SHP77 (cell line): ENCODE measurements at regions not wholly inside any gene's neighbourhood (a gene's known extent, or its start where the extent isn't known, plus 50 kb on each side); places are given as distances from the start of the nearest gene placed in this dataset.
A peak's percentile ranks its signal among the peaks of the same experiment; 100 is the strongest.
"Not testable (repeated sequence)": the region's sequence is repeated elsewhere in the genome, so short reads cannot be mapped to it uniquely, and the experiment has no call there.

Experiments used
- DNase-seq, 2 experiments: peaks; one replicate each; lab custom pipeline; 2025; lab: John Stamatoyannopoulos, UW

- DNase-seq: no peak
These were observed 255.1 kb upstream of the GK2 start for GRCh38 chr4:79663141-79663540.

DNA sequence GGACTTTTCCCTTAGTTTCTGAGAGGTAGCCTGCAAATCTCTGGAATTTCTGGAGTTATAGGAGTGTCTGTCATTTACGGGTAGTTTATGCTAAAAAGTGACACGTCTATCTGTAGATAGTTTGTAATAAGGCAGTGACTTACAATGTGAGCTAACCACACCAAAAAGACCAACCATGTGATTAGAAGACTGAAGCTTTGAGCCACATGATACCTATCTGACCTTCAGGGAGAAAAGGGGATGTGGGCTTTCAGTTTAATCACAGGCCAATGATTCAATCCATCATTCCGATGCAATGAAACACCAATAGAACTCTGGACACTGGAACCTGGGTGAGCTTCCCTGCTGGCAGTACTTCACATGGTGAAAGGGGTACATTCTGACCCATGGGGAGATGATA, 254.6 kb upstream of the GK2 start:
- no peak for DNase-seq

DNA sequence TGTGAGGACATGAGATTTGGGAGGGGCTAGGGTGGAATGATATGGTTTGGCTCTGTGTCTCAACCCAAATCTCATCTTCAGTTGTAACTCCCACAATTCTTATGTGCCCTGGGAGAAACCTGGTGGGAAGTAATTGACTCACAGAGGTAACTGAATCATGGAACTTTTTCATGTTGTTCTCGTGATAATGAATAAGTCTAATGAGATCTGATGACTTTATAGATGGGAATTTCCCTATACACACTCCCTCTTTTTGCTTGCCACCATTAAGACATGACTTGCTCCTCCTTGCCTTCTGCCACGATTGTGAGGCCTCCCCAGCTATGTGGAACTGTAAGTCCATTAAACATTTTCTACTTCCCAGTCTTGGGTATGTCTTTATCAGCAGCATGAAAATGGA, 253.2 kb upstream of the GK2 start:
- no peak for DNase-seq

DNA sequence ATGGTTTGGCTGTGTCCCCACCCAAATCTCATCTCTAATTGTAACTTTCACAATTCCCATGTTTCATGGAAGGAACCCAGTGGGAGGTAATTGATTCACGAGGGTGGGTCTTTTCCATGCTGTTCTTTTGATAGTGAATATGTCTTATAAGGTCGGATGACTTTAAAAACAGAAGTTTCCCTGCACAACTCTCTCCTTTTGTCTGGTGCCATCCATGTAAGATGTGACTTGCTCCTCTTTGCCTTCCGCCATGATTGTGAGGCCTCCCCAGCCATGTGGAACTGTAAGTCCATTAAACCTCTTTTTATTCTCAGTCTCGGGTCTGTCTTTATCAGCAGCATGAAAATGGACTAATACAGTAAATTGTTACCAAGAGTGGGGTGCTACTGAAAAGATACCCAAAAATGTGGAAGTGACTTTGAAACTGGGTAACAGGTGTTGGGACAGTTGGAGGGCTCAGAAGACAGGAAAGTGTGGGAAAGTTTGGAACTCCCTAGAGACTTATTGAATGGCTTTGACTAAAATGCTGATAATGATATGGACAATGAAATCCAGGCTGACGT, 251.4 kb upstream of the GK2 start:
- not testable (repeated sequence) for DNase-seq

GRCh38 chr4:79657379-79657778, 249.4 kb upstream of the GK2 start:
- no peak for DNase-seq

- peak in 1 of 2 experiments; percentile 7 for DNase-seq
These were observed 245.8 kb upstream of the GK2 start for GRCh38 chr4:79653871-79654270.

DNA sequence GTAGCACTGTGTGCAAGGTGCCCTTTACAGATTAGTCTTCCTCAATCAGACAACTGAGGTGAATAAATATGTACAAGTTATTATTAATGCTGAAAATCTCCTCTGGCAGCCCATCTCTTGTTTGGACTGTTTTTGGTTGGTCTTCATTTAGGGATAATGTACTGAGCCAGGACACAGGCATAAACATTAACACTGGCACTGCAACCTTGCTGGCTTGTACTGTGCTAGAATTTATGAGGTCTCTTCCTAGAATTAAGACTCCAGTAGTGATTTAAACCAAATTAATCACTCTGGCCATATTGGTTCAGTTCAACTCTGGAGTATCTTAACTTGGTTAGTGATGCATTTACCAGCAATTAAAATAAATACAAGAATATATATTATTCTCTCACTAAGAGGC, 244.7 kb upstream of the GK2 start:
- DNase-seq: peak; percentile 7 to 13

DNA sequence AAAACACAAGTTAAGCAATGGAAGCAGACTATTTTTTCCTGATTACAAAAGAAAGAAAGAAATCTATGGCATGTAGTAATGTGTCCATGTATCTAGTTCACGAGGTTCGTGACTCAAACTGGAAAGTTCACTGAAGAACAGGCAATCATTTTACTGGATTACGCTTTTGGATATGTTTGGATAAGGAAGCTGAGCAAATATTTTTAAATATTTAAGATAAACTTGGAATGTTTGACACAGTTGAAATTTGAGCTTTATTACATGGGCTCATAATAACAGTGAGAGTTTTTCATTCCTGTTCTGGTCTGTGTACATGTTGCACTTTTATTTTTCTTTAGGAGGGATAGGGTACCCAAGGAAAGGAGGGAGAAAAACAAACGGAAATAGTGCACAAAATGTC, 244.2 kb upstream of the GK2 start:
- peak; percentile 42 to 54 for DNase-seq

GRCh38 chr4:79651456-79651855, 243.4 kb upstream of the GK2 start:
- peak; percentile 7 to 34 for DNase-seq

DNA sequence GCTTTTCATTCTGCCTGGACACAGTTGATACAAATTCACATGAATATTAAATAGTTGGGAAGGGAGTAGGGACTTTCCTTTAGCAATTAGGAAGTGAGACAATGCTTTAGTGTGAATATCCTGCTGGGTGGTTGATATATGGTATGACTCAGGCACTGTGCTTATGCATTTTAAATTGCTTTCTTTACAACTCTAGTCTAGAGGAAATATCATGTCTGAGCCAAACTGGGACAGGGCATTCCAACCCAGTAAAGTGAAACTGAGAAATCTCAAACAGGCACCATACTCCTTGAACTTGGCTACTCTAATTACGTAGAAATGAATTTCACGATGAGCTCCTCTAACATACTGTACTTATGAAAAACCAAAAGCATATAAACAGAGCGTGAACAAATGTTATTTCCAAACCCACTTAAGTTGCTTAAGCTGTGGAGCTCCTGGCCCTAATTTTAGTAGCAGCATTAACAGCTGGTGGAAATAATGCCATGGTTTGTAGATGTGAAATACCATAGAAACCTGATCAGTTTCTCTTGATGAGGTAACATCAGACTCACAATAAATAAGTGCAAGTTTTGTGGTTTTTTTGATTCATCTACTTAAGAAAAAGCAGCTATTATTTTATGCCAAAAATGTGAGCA, 242.9 kb upstream of the GK2 start:
- no peak for DNase-seq

DNA sequence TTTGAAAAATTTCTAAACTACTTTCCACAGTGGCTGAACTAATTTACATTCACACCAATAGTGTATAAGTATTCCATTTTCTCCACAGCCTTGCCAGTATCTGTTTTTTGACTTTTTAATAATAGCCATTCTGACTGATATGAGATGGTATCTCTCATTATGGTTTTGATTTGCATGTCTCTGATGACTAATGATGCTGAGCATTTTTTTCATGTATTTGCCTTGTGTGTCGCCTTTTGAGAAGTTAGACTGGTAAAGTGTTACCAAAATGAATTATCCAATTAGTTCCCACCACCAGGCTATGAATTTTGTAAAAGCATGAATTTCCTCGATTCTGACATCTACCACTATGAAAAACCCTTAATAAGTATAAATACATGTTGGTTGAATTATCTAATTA, 242.2 kb upstream of the GK2 start:
- no peak for DNase-seq

GRCh38 chr4:79645942-79646341, 237.9 kb upstream of the GK2 start:
- DNase-seq: no peak

DNA sequence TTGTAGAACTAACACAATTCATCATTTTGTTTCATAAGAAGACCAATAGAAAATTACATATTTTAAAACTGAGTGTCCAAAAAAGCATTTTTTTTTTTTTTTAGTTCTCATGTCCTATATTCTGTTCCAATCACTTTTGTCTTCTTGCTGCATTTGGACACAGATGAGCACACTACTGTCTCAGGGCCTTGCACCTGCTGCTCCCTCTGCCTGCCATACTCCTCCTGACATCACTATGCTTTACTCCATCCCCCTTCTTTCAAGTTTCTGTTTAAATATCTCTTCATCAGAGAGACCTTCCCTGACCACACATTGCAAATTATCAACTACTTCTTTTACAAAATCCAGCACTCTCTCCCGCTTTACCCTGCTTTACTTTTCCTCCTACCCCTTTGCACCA, 230.7 kb upstream of the GK2 start:
- DNase-seq: no peak

- DNase-seq: no peak
These were observed 229.0 kb upstream of the GK2 start for GRCh38 chr4:79636991-79637390.

- DNase-seq: no peak
These were observed 226.1 kb upstream of the GK2 start for GRCh38 chr4:79634111-79634510.

DNA sequence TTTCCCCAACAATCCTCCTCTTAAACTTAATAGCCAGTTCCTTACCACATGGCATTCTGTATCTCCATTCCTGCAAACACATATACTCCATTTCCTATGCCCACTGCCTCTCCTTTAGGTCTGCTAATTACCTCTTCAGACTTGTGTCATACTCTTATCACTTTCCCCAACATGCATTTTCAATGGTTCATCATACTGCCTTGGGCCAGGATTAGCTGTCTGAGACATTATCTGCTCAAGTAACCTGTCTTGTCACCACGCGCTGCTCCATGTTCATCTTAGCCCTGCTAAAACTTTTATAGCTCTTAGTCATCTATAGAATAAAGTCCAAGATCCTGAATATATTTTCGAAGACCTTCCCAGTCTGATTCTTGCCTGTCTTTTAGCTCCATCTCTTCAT, 224.1 kb upstream of the GK2 start:
- DNase-seq: no peak

- no peak for DNase-seq
These were observed 218.6 kb upstream of the GK2 start for GRCh38 chr4:79626611-79627010.

- no peak for DNase-seq
These were observed 218.1 kb upstream of the GK2 start for GRCh38 chr4:79626101-79626500.

DNA sequence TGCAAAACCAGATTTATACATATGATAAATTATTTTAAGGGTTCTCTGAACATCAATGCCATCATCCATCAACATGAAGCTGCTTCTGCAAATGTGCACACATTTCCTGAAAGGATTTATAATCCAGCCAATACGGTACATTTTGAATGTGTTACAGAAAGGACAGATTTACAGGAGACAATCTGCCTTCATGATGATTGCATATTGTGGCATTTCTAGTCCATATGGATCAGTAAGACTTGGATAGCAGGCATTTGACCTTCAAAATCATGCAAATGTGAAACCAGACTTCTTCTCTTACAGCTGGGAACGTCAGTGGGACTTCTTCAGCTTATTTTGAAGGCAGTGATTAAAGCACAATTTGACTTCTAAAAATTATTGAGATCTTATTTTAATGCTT, 217.3 kb upstream of the GK2 start:
- DNase-seq: no peak

DNA sequence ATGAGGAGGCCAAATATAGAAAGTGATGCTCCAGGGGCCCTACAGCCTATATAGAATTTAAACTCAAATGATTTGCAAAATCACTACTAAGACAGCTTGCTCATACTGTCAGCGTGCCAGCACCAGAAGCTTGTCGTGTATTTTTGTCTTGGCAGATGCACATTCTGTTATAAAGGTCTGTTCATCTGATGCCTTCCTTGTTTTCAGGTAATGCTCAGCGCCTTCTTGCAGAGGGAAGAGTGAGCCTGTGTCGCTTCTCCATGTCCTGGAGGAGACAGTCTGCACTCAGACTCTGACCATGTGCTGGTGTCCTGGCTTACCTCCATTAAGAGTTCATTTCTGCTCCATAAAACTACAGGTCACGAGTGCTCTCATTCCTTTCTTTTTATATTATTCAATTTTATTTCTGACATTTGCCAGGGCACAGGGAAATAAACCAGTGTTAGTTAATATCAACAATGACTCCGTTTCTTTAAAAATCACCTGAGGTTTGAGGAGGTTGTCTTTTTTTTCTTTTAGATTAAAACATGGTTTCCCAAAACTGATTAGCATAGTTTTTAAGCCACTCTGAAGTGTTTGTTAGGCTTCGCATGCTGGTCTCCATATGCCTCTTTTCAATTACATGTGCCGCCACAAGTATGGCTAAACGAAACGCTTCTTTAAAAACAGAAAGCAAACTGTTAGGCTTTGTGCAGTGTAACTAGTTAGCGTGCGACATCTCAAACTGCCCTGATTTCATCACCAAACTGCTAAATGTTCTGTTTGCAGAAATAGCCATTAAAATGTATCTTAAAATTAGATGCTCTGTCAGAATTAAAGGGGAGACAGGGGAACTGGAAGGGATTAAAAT, 215.2 kb upstream of the GK2 start:
- DNase-seq: peak in 1 of 2 experiments; percentile 8

- no peak for DNase-seq
These were observed 213.0 kb upstream of the GK2 start for GRCh38 chr4:79621061-79621460.

DNA sequence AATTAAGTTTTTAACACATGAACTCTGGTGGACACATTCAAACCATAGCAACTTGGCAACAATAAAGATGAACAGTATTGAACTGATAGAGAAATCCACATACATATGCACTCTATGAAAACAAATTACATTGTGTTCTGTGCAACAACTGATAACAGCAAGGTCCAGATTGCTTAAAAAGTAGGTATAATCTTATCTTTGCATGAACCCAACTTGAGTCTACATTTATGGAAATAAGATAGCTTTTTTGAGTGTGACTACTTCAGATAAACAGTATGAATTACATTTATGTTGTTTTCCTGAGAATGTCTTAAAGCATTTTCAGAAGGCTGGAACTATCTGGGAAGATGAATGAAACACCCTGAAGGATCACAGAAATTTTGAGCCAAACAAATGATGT, 212.6 kb upstream of the GK2 start:
- no peak for DNase-seq

GRCh38 chr4:79613269-79613935, 205.4 kb upstream of the GK2 start:
- DNase-seq: no peak
